ENCODE measurements at regions not wholly inside any gene's neighbourhood (a gene's known extent, or its start where the extent isn't known, plus 50 kb on each side); places are given as distances from the start of the nearest gene placed in this dataset.

DNA sequence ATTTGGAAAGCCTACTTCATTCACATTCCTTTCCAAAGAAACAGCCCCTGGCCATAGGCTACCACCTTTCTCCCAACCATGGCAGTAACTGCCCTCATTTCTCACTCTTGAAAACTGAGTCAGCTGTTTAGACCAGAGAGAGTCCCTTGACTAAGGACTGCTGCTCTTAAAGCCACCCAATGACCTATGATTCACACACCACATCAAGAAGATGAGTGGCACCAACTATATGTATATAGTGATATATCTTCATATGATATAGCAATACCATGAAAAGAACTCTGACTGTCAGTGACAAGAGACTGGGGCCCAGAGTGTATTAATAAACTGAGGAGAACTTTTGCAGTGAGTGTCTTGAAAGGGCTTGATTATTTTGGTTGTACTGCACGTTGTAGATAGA, 404.5 kb upstream of the ASIC2 start:
- no peaks in the 10 kb centered on the region for H3K36me3 ChIP-seq
- intact Hi-C loops (cut with DNase I; ENCODE audit: low total_unique reads) (no loop called here), in situ Hi-C loops (cut with MboI; ENCODE audit: low pct_ligation_motif_present in 1 of 4, low pct_unique_long_range_greater_than_20kb in 1 of 4, low sequenced_read_pairs in 3 of 4) (loop anchor here in 2 of 4 donors (25.0 kb wide), 2 partner anchors 485 to 660 kb away; no protein-coding TSS in a partner anchor)
- TF ChIP-seq, protein P1, sequence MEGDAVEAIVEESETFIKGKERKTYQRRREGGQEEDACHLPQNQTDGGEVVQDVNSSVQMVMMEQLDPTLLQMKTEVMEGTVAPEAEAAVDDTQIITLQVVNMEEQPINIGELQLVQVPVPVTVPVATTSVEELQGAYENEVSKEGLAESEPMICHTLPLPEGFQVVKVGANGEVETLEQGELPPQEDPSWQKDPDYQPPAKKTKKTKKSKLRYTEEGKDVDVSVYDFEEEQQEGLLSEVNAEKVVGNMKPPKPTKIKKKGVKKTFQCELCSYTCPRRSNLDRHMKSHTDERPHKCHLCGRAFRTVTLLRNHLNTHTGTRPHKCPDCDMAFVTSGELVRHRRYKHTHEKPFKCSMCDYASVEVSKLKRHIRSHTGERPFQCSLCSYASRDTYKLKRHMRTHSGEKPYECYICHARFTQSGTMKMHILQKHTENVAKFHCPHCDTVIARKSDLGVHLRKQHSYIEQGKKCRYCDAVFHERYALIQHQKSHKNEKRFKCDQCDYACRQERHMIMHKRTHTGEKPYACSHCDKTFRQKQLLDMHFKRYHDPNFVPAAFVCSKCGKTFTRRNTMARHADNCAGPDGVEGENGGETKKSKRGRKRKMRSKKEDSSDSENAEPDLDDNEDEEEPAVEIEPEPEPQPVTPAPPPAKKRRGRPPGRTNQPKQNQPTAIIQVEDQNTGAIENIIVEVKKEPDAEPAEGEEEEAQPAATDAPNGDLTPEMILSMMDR (IDR thresholded peaks at IDR 0.05): no peak
- TF ChIP-seq POLR2AphosphoS5 (IDR thresholded peaks at IDR 0.05) (no peak), EP300 (IDR thresholded peaks at IDR 0.05; ENCODE audit: low read depth) (no peak), POLR2A (IDR thresholded peaks at IDR 0.05) (no peak)
- no peak for DNase-seq
- no peak overlapping the region for H3K27ac ChIP-seq
- no peaks in the 10 kb centered on the region for H3K4me1 ChIP-seq
- H3K9me3 ChIP-seq: no peaks in the 10 kb centered on the region
- peaks cover 7% of the 10 kb centered on the region for H3K27me3 ChIP-seq
- no peak overlapping the region for H3K4me3 ChIP-seq
- WGBS, 2 donors (ENCODE audit: low coverage in 1 of 2): 50 to 60% methylated on average over 1 of the region's 1 CpG

DNA sequence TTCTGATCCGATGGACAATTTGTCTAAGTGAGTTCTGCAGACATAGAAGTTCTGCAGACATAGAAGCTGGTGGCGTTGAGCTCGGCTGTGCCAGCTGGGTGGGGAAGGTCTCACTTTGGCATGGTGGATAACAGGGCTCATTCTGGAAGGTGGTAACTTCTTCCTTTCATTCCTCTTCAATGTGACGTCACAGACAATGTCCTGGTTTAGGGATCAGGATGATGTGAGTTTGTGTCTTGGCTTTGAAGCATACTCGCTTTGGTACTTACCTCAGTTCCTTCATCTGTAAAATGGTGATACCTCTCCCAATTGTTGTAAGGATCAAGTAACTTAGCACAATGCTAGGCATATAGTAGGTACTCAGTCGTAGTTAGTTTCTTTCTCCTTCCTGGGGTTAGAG, 408.8 kb upstream of the ASIC2 start:
- intact Hi-C loops (cut with DNase I; ENCODE audit: low total_unique reads) (no loop called here), in situ Hi-C loops (cut with MboI; ENCODE audit: low pct_ligation_motif_present in 1 of 4, low pct_unique_long_range_greater_than_20kb in 1 of 4, low sequenced_read_pairs in 3 of 4) (no loop called here)
- H3K27me3 ChIP-seq: no peaks in the 10 kb centered on the region
- no peak overlapping the region for H3K27ac ChIP-seq
- no peak overlapping the region for H3K4me3 ChIP-seq
- 65 to 85% methylated on average over 6 of the region's 6 CpGs for WGBS, 2 donors (ENCODE audit: low coverage in 1 of 2)
- H3K4me1 ChIP-seq: no peaks in the 10 kb centered on the region
- no peaks in the 10 kb centered on the region for H3K9me3 ChIP-seq
- TF ChIP-seq EP300 (IDR thresholded peaks at IDR 0.05; ENCODE audit: low read depth): no peak
- no peak for TF ChIP-seq POLR2A (IDR thresholded peaks at IDR 0.05)
- TF ChIP-seq, protein P1 (IDR thresholded peaks at IDR 0.05): no peak
- TF ChIP-seq POLR2AphosphoS5 (IDR thresholded peaks at IDR 0.05): no peak
- no peak for DNase-seq
- no peaks in the 10 kb centered on the region for H3K36me3 ChIP-seq

DNA sequence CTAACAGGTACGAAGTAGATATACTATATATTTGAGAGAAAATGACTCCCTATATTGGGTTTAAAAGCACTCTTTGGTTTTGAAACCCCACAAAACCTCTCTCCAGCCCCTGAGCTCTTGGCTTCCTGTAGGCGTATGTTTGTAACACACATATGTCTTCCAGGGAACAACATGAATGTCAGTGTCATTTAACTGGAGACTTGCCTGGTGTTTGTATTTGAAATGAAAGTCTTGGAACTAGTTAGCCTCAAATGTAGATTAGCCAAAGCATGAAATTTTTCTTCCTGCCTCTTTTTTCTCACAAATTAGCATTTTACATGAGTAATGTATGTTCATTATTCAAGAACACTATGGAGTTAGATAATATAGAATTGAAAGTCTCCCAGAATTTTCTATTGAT, 411.8 kb upstream of the ASIC2 start:
- Histone ChIP-seq H3K9me3 (no peaks in the 10 kb centered on the region), H3K27ac (no peak overlapping the region), H3K4me3 (no peak overlapping the region), H3K27me3 (peaks cover 4% of the 10 kb centered on the region), H3K4me1 (no peaks in the 10 kb centered on the region), H3K36me3 (no peaks in the 10 kb centered on the region)
- intact Hi-C loops (cut with DNase I; ENCODE audit: low total_unique reads): no loop called here
- no peak for TF ChIP-seq POLR2AphosphoS5 (IDR thresholded peaks at IDR 0.05)
- no peak for TF ChIP-seq POLR2A (IDR thresholded peaks at IDR 0.05)
- TF ChIP-seq, protein P1 (IDR thresholded peaks at IDR 0.05): no peak
- no peak for TF ChIP-seq EP300 (IDR thresholded peaks at IDR 0.05; ENCODE audit: low read depth)
- 68 to 73% methylated on average over 2 of the region's 2 CpGs for WGBS, 2 donors (ENCODE audit: low coverage in 1 of 2)
- DNase-seq: no peak
- in situ Hi-C loops (cut with MboI; ENCODE audit: low pct_ligation_motif_present in 1 of 4, low pct_unique_long_range_greater_than_20kb in 1 of 4, low sequenced_read_pairs in 3 of 4): no loop called here

DNA sequence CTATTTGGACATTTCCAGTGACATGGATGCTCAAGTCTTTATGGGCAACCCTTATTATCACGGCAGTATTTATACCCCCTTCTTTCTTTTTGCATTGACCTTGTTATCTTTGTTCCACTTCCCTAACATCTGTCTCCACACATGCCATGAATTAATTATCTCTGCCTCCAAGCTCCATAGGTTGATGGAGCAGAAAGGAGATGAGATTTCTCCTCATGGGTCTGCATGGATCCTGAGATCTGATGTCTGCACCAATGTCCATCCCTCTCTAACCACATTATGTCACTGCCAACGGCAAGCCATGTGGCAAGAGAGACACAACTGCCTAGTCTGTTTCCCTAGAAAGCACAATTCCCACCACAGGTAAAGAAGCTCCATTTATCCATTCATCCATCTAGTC, 416.8 kb upstream of the ASIC2 start:
- Histone ChIP-seq H3K4me3 (no peak overlapping the region), H3K27ac (no peak overlapping the region), H3K27me3 (peaks cover 4% of the 10 kb centered on the region), H3K36me3 (no peaks in the 10 kb centered on the region), H3K9me3 (no peaks in the 10 kb centered on the region), H3K4me1 (no peaks in the 10 kb centered on the region)
- DNase-seq: no peak
- intact Hi-C loops (cut with DNase I; ENCODE audit: low total_unique reads) (no loop called here), in situ Hi-C loops (cut with MboI; ENCODE audit: low pct_ligation_motif_present in 1 of 4, low pct_unique_long_range_greater_than_20kb in 1 of 4, low sequenced_read_pairs in 3 of 4) (no loop called here)
- WGBS, 2 donors (ENCODE audit: low coverage in 1 of 2): 52 to 64% methylated on average over 2 of the region's 2 CpGs
- TF ChIP-seq, protein P1 (IDR thresholded peaks at IDR 0.05): no peak
- TF ChIP-seq POLR2A (IDR thresholded peaks at IDR 0.05) (no peak), POLR2AphosphoS5 (IDR thresholded peaks at IDR 0.05) (no peak), EP300 (IDR thresholded peaks at IDR 0.05; ENCODE audit: low read depth) (no peak)

All from transverse colon (tissue), 4 donors.